ENCODE measurements at regions not wholly inside any gene's neighbourhood (a gene's known extent, or its start where the extent isn't known, plus 50 kb on each side); places are given as distances from the start of the nearest gene placed in this dataset.

DNA sequence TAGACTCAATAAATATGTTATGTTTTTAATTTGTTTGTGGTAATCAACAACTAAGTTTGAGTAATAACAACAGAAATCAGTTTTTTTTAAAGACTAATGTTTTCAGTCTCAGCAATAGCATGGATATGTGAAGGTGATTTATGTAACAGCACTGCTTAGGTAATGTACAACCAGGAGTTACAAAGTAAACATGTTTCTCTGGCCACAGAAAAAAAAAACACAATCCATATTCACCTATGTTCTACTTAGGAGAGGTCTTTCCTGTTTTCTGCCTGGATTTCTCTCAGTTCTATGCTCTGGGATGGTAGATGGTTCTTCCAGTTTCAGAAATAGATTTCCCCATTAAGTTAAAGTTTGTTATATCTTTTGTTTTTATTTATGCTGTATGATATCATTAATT is 579.4 kb downstream of the SI start:
- Histone ChIP-seq H3K9ac (ENCODE audit: low read length) (no peak overlapping the region), H3K36me3 (ENCODE audit: insufficient read depth, low read length) (no peaks in the 10 kb centered on the region), H3K4me2 (ENCODE audit: low read length) (no peak overlapping the region), H3F3A (ENCODE audit: insufficient read depth, low read length) (no peaks in the 10 kb centered on the region), H3K9me3 (ENCODE audit: low read length) (no peaks in the 10 kb centered on the region), H3K79me2 (ENCODE audit: insufficient read depth, low read length) (no peaks in the 10 kb centered on the region), H3K4me3 (ENCODE audit: low read depth, low read length, poor library complexity, severe bottlenecking) (no peak overlapping the region), H3K4me1 (ENCODE audit: insufficient read depth, low read length, severe bottlenecking) (no peaks in the 10 kb centered on the region), H4K20me1 (ENCODE audit: insufficient read depth, low read length) (no peaks in the 10 kb centered on the region), H3K27ac (ENCODE audit: low read depth, low read length, poor library complexity, severe bottlenecking) (no peak overlapping the region), H3K9me2 (ENCODE audit: low read depth, low read length) (no peaks in the 10 kb centered on the region), H3K27me3 (ENCODE audit: insufficient read depth, low read length) (no peaks in the 10 kb centered on the region), H2AFZ (ENCODE audit: low read length) (no peak overlapping the region)
- TF ChIP-seq EZH2 (IDR thresholded peaks at IDR 0.05; ENCODE audit: borderline replicate concordance, low read length) (no peak), CTCF (IDR thresholded peaks at IDR 0.05; ENCODE audit: low read length) (no peak)

- Histone ChIP-seq H3K27me3 (ENCODE audit: insufficient read depth, low read length) (no peaks in the 10 kb centered on the region), H4K20me1 (ENCODE audit: insufficient read depth, low read length) (no peaks in the 10 kb centered on the region), H3K4me1 (ENCODE audit: insufficient read depth, low read length, severe bottlenecking) (no peaks in the 10 kb centered on the region), H3F3A (ENCODE audit: insufficient read depth, low read length) (no peaks in the 10 kb centered on the region), H3K79me2 (ENCODE audit: insufficient read depth, low read length) (no peaks in the 10 kb centered on the region), H3K9ac (ENCODE audit: low read length) (no peak overlapping the region), H2AFZ (ENCODE audit: low read length) (no peak overlapping the region), H3K4me2 (ENCODE audit: low read length) (no peak overlapping the region), H3K9me2 (ENCODE audit: low read depth, low read length) (no peaks in the 10 kb centered on the region), H3K4me3 (ENCODE audit: low read depth, low read length, poor library complexity, severe bottlenecking) (no peak overlapping the region), H3K36me3 (ENCODE audit: insufficient read depth, low read length) (no peaks in the 10 kb centered on the region), H3K9me3 (ENCODE audit: low read length) (no peaks in the 10 kb centered on the region), H3K27ac (ENCODE audit: low read depth, low read length, poor library complexity, severe bottlenecking) (no peak overlapping the region)
- TF ChIP-seq EZH2 (IDR thresholded peaks at IDR 0.05; ENCODE audit: borderline replicate concordance, low read length), result no peak
- TF ChIP-seq CTCF (IDR thresholded peaks at IDR 0.05; ENCODE audit: low read length), result no peak
These were observed 589.4 kb downstream of the SI start for GRCh38 chr3:164488893-164489292.

GRCh38 chr3:164486150-164486549 is 592.1 kb downstream of the SI start:
- H3K4me1 ChIP-seq (ENCODE audit: insufficient read depth, low read length, severe bottlenecking), result no peaks in the 10 kb centered on the region
- H3K27ac ChIP-seq (ENCODE audit: low read depth, low read length, poor library complexity, severe bottlenecking), result no peak overlapping the region
- H3K27me3 ChIP-seq (ENCODE audit: insufficient read depth, low read length), result no peaks in the 10 kb centered on the region
- no peaks in the 10 kb centered on the region for H3K36me3 ChIP-seq (ENCODE audit: insufficient read depth, low read length)
- H3F3A ChIP-seq (ENCODE audit: insufficient read depth, low read length), result no peaks in the 10 kb centered on the region
- H3K4me2 ChIP-seq (ENCODE audit: low read length), result no peak overlapping the region
- no peaks in the 10 kb centered on the region for H3K9me2 ChIP-seq (ENCODE audit: low read depth, low read length)
- no peak for TF ChIP-seq EZH2 (IDR thresholded peaks at IDR 0.05; ENCODE audit: borderline replicate concordance, low read length)
- TF ChIP-seq CTCF (IDR thresholded peaks at IDR 0.05; ENCODE audit: low read length), result no peak
- no peaks in the 10 kb centered on the region for H3K79me2 ChIP-seq (ENCODE audit: insufficient read depth, low read length)
- no peak overlapping the region for H3K9ac ChIP-seq (ENCODE audit: low read length)
- no peak overlapping the region for H2AFZ ChIP-seq (ENCODE audit: low read length)
- H3K9me3 ChIP-seq (ENCODE audit: low read length), result no peaks in the 10 kb centered on the region
- H3K4me3 ChIP-seq (ENCODE audit: low read depth, low read length, poor library complexity, severe bottlenecking), result no peak overlapping the region
- H4K20me1 ChIP-seq (ENCODE audit: insufficient read depth, low read length), result no peaks in the 10 kb centered on the region
